Neural cell (in vitro differentiated cells): ENCODE measurements at regions not wholly inside any gene's neighbourhood (a gene's known extent, or its start where the extent isn't known, plus 50 kb on each side); places are given as distances from the start of the nearest gene placed in this dataset.

Experiments
- H2AFZ ChIP-seq: fragments of 200-600, 300-800 bp; sonication (generic), shearing (Covaris generic); 2 replicates; pipeline ENCODE4 v1.6.0; 2014; ENCODE audit warnings: low read depth, mild to moderate bottlenecking, antibody characterized with exemption, low read length, moderate library complexity
- H3F3A ChIP-seq: fragments of 200-600 bp; shearing (Covaris generic); 2 replicates; pipeline ENCODE4 v1.6.1; 2016; ENCODE audit warnings: mild to moderate bottlenecking, moderate library complexity, mixed read lengths, antibody characterized with exemption, low read length; ENCODE audit not compliant: insufficient read depth, poor library complexity, severe bottlenecking
- H3K27ac ChIP-seq: fragments of 200-600, 300-800 bp; sonication (generic), shearing (Covaris generic); 2 replicates; pipeline ENCODE4 v1.5.1; 2014; ENCODE audit warnings: mild to moderate bottlenecking, low read length, moderate library complexity
- H3K27me3 ChIP-seq: fragments of 300-800, 200-600 bp; sonication (generic), shearing (Covaris generic); 2 replicates; pipeline ENCODE4 v1.6.0; 2014; ENCODE audit warnings: mild to moderate bottlenecking, low read depth, low read length, moderate library complexity; ENCODE audit not compliant: insufficient read depth
- H3K36me3 ChIP-seq: fragments of 300-800, 200-600 bp; sonication (generic), shearing (Covaris generic); 2 replicates; pipeline ENCODE4 v1.5.1; 2014; ENCODE audit warnings: mild to moderate bottlenecking, antibody characterized with exemption, low read length, moderate library complexity; ENCODE audit not compliant: insufficient read depth
- H3K4me2 ChIP-seq: fragments of 300-800, 200-600 bp; sonication (generic), shearing (Covaris generic); 2 replicates; pipeline ENCODE4 v1.6.0; 2014; ENCODE audit warnings: mild to moderate bottlenecking, low read length
- H3K4me3 ChIP-seq: fragments of 300-800, 200-600 bp; sonication (generic), shearing (Covaris generic); 2 replicates; pipeline ENCODE4 v1.5.1; 2014; ENCODE audit warnings: mild to moderate bottlenecking, low read length, moderate library complexity
- H3K79me2 ChIP-seq: fragments of 200-600 bp; shearing (Covaris generic); replicated peaks from 2 replicates; pipeline ENCODE4 v1.6.0; 2014; ENCODE audit warnings: mild to moderate bottlenecking, low read length, moderate library complexity; ENCODE audit not compliant: insufficient read depth
- H3K9ac ChIP-seq: fragments of 300-800, 200-600 bp; sonication (generic), shearing (Covaris generic); 2 replicates; pipeline ENCODE4 v1.6.1; 2016; ENCODE audit warnings: mild to moderate bottlenecking, low read length, mixed read lengths
- H3K9me2 ChIP-seq: fragments of 200-600 bp; shearing (Covaris generic); 2 replicates; pipeline ENCODE4 v1.6.1; 2016; ENCODE audit warnings: mild to moderate bottlenecking, low read length, mixed read lengths; ENCODE audit not compliant: insufficient read depth
- H3K9me3 ChIP-seq: fragments of 200-600, 300-800 bp; sonication (generic), shearing (Covaris generic); 2 replicates; pipeline ENCODE4 v1.6.1; 2016; ENCODE audit warnings: mild to moderate bottlenecking, mixed run types, low read length, moderate library complexity, mixed read lengths
- H4K20me1 ChIP-seq: fragments of 200-600 bp; shearing (Covaris generic); 2 replicates; pipeline ENCODE4 v1.6.1; 2016; ENCODE audit warnings: mild to moderate bottlenecking, mixed run types; ENCODE audit not compliant: insufficient read depth
- CTCF ChIP-seq: fragments of 450-650 bp; IDR thresholded peaks from 2 replicates; pipeline ENCODE4 v1.5.1; 2014; ENCODE audit warnings: antibody characterized with exemption, mild to moderate bottlenecking, moderate library complexity; ENCODE audit not compliant: poor library complexity, severe bottlenecking
- EP300 ChIP-seq: fragments of 450-650 bp; conservative IDR thresholded peaks from 2 replicates; pipeline ENCODE4 v1.6.1; 2014; ENCODE audit warnings: antibody characterized with exemption, mild to moderate bottlenecking, moderate library complexity; ENCODE audit not compliant: poor library complexity, severe bottlenecking
- EZH2 ChIP-seq: fragments of 200-600, 300-800 bp; shearing (Covaris generic), sonication (generic); IDR thresholded peaks from 2 replicates; pipeline ENCODE4 v1.6.1; 2014; ENCODE audit warnings: antibody characterized with exemption, low read length, borderline replicate concordance, mild to moderate bottlenecking; ENCODE audit not compliant: insufficient read depth, poor library complexity, severe bottlenecking
- MXI1 ChIP-seq: fragments of 450-650 bp; conservative IDR thresholded peaks from 2 replicates; pipeline ENCODE4 v1.6.1; 2014; ENCODE audit warnings: antibody characterized with exemption, mild to moderate bottlenecking; ENCODE audit not compliant: poor library complexity, severe bottlenecking
- POLR2AphosphoS5 ChIP-seq: IDR thresholded peaks from 2 replicates; pipeline ENCODE4 v1.6.1; 2012
- RAD21 ChIP-seq: fragments of 450-650 bp; conservative IDR thresholded peaks from 2 replicates; pipeline ENCODE4 v1.6.1; 2014; ENCODE audit warnings: antibody characterized with exemption, mild to moderate bottlenecking, moderate library complexity
- REST ChIP-seq: IDR thresholded peaks from 2 replicates; pipeline ENCODE4 v1.6.1; 2012; ENCODE audit warnings: borderline replicate concordance
- SMC3 ChIP-seq: fragments of 450-650 bp; conservative IDR thresholded peaks from 2 replicates; pipeline ENCODE4 v1.6.1; 2014; ENCODE audit warnings: antibody characterized with exemption, mild to moderate bottlenecking, moderate library complexity; ENCODE audit not compliant: poor library complexity
- TAF1 ChIP-seq: IDR thresholded peaks from 2 replicates; pipeline ENCODE4 v1.6.1; 2012; ENCODE audit warnings: low read depth

- Histone ChIP-seq H3K9me3 (no peaks in the 10 kb centered on the region), H3K79me2 (no peaks in the 10 kb centered on the region), H3K9me2 (no peaks in the 10 kb centered on the region), H3K27me3 (no peaks in the 10 kb centered on the region), H4K20me1 (no peaks in the 10 kb centered on the region), H3K36me3 (no peaks in the 10 kb centered on the region), H3F3A (no peaks in the 10 kb centered on the region), H3K4me2 (no peak overlapping the region), H2AFZ (no peak overlapping the region), H3K9ac (no peak overlapping the region), H3K4me3 (no peak overlapping the region), H3K27ac (no peak overlapping the region)
- TF ChIP-seq CTCF (no peak), REST (no peak), SMC3 (no peak), EP300 (no peak), TAF1 (no peak), RAD21 (no peak), POLR2AphosphoS5 (no peak), EZH2 (no peak), MXI1 (no peak)
Observed at GRCh38 chr3:56970461-56970879, 90.0 kb upstream of the SPATA12 start.

- H3K79me2 ChIP-seq, result no peaks in the 10 kb centered on the region
- H3K9me2 ChIP-seq, result no peaks in the 10 kb centered on the region
- no peak overlapping the region for H2AFZ ChIP-seq
- no peaks in the 10 kb centered on the region for H3K36me3 ChIP-seq
- TF ChIP-seq MXI1, result no peak
- no peak overlapping the region for H3K9ac ChIP-seq
- no peak overlapping the region for H3K4me3 ChIP-seq
- H3K4me2 ChIP-seq, result no peak overlapping the region
- no peaks in the 10 kb centered on the region for H3K9me3 ChIP-seq
- no peak overlapping the region for H3K27ac ChIP-seq
- no peaks in the 10 kb centered on the region for H3K27me3 ChIP-seq
- no peaks in the 10 kb centered on the region for H4K20me1 ChIP-seq
- no peaks in the 10 kb centered on the region for H3F3A ChIP-seq
Observed at GRCh38 chr3:56969851-56970250, 90.6 kb upstream of the SPATA12 start.

- no peaks in the 10 kb centered on the region for H3K36me3 ChIP-seq
- TF ChIP-seq EZH2 (no peak), SMC3 (no peak), RAD21 (no peak), REST (no peak), MXI1 (no peak), CTCF (no peak), POLR2AphosphoS5 (no peak), TAF1 (no peak), EP300 (no peak)
- H3K4me2 ChIP-seq, result no peak overlapping the region
- H3K9me3 ChIP-seq, result no peaks in the 10 kb centered on the region
- no peak overlapping the region for H3K4me3 ChIP-seq
- no peaks in the 10 kb centered on the region for H3F3A ChIP-seq
- no peak overlapping the region for H2AFZ ChIP-seq
- H3K27ac ChIP-seq, result no peak overlapping the region
- no peaks in the 10 kb centered on the region for H4K20me1 ChIP-seq
- no peaks in the 10 kb centered on the region for H3K9me2 ChIP-seq
- no peaks in the 10 kb centered on the region for H3K27me3 ChIP-seq
- no peak overlapping the region for H3K9ac ChIP-seq
- H3K79me2 ChIP-seq, result no peaks in the 10 kb centered on the region
Observed at GRCh38 chr3:56966509-56966908, 94.0 kb upstream of the SPATA12 start.
